GF-D8 (cell line): ENCODE measurements at regions not wholly inside any gene's neighbourhood (a gene's known extent, or its start where the extent isn't known, plus 50 kb on each side); places are given as distances from the start of the nearest gene placed in this dataset.
"Not testable (repeated sequence)": the region's sequence is repeated elsewhere in the genome, so short reads cannot be mapped to it uniquely, and the experiment has no call there.

Experiments used
- DNase-seq: peaks from one replicate; lab custom pipeline; 2025; lab: John Stamatoyannopoulos, UW

DNA sequence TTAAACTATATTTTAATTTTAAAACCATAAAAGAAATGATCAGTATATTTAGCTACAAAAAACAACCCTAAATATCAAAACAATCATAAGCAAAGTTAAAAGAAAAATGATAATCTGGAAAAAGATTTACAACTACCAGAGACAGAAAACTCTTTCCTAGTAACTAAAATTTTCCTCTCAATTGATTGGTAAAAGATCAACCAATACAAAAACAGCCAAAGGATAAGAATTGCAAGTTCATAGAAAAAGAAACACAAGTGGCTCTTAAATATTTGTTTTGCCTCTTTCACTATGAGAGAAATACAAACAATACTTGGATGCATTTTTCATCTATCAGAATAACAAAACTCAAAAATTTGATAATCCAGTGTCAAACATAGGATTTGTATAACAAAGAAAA is 101.8 kb upstream of the ZC3H15 start:
- DNase-seq, result no peak

DNA sequence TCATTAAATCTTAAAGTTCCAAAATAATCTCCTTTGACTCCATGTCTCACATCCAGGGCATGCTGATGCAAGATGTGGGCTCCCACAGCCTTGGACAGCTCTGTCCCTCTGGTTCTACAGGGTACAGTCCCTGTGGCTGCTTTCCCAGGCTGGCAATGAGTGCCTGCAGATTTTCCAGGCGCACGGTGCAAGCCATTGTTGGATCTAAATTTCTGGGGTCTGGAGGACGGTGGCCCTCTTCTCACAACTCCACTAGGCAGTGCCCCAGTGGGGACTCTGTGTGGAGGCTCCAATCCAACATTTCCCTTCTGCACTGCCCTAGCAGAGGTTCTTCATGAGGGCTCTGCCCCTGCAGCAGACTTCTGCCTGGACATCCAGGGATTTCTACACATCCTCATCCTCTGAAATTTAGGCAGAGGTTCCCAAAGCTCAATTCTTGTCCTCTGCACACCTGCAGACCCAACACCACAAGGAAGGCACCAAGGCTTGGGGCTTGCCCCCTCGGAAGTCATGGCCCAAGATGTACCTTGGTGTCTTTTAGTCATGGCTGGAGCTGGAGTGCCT is 100.3 kb upstream of the ZC3H15 start:
- not testable (repeated sequence) for DNase-seq

DNA sequence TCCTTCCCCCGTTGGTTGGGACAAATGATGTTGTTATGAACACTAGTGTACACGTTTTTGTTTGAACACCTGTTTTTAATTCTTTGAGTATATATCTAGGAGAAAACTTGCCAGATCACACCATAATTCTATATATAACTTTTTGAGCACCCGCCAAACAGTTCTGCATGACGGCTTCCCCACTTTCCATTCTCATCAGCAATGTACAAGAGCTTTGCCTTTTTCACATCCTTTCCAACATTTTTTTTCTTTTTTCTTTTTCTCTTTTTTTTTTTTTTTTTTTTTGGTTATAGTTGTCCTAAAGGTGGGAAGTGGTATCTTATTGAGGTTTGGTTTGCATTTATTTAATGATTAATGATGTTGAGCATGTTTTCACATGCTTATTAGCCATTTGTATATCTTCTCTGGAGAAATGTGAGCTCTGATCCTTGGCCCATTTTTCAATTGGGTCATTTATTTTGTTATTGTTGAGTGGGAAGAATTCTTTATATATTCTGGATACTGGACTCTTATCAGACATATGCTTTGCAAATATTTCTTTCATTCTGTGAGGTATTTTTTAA is 86.9 kb upstream of the ZC3H15 start:
- no peak for DNase-seq

DNA sequence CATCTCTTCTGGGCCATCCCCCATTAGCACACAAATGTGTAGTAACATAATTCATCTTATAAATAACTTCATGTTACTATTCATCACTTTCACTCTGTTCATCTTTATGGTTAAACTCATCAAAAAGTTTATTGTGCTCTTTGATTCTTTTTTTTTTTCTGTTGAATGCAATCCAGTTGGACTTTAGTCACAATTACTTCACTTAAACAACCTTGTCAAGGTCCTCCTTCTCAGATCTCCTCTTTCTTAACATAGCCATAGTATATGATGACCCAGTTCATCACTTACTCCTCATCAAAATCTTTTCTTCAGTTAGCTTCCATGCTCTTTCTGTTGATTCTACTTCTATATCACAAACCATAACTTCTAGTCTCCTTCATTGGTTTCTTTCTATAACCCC is 80.2 kb upstream of the ZC3H15 start:
- DNase-seq, result no peak

- DNase-seq, result no peak
Measured at GRCh38 chr2:186407611-186408010, 78.4 kb upstream of the ZC3H15 start.

GRCh38 chr2:186410802-186411201 is 75.3 kb upstream of the ZC3H15 start:
- DNase-seq, result no peak

GRCh38 chr2:186422226-186422625 is 63.8 kb upstream of the ZC3H15 start:
- no peak for DNase-seq

- DNase-seq, result no peak
Measured at GRCh38 chr2:186423481-186423880, 62.6 kb upstream of the ZC3H15 start.

DNA sequence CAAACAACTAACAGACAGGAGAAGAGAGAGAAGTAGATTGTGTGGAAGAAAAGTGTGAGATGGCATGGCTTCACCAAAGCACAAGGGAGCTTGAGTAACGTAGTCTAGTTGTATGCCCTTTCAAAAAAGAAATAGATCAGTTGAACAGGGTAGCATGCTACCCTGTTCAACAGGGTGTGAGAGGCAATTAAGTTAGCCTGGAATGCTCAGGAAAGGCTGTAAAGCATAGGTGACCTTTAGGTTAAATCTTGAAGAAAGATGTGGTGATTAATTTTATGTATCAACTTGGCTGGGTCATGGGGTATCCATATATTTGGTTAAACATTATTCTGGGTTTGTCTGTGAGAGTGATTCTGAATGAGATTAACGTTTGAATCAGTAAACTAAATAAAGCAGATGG is 61.8 kb upstream of the ZC3H15 start:
- DNase-seq, result no peak

DNA sequence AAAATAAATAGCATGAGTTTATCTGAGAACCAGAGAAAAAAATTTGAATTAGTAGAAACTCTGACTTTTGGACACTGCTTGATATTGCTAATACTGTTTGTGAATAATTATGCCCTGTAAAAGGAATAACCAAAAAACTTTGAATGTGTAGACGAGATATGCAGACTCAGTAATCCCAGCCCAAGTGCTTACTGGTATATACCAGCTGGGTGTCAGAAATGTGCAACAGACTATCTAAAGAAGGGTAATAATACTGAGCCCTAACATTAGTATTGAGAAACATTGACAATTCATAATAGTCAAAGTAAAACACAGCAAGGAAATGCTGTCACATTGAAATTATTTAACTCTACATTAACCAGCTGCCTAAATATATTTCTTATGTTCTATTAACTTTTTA is 60.5 kb upstream of the ZC3H15 start:
- DNase-seq, result no peak

DNA sequence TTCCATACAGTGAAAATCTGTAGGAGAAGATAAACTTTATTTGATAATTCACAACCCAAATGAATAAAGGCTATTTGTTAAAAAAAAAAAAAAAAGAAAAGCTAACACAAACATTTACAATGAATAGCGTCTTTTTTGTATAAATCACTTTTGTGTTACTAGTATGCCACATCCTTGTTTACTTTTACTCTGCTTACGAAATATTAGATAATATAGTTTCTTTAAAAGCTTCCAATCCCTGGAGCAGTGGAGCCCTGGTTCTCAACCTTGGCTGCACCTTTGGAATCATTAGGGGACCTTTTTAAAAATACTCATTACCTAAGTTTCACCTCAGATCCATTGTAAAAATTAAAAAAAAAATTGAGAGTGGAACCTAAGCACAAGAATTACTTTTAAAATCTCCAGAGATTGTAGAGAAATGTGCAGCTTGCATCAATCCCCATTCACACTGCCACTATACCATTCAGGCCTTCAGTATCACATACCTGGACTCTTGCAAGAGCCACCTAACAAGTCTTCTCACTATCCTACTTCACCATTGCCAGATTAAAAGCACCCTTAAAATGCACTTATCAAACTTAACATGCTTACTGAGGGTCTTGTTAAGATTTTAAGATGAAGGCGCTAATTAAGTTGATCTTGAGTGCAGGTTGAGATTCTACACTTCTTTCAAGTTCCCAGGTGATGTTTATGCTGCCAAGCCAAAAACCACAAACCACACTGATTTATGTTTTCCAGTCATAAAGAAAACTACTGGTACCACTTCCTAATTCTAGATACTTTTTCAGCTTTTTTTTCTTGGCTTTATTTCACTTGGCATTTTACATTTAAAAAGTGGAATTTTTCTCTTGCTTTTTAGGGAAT is 59.7 kb upstream of the ZC3H15 start:
- no peak for DNase-seq

GRCh38 chr2:186427017-186427350 is 59.1 kb upstream of the ZC3H15 start:
- not testable (repeated sequence) for DNase-seq

- DNase-seq, result no peak
Measured at GRCh38 chr2:186427970-186428369, 58.1 kb upstream of the ZC3H15 start.

- no peak for DNase-seq
Measured at GRCh38 chr2:186429104-186429503, 57.0 kb upstream of the ZC3H15 start.

DNA sequence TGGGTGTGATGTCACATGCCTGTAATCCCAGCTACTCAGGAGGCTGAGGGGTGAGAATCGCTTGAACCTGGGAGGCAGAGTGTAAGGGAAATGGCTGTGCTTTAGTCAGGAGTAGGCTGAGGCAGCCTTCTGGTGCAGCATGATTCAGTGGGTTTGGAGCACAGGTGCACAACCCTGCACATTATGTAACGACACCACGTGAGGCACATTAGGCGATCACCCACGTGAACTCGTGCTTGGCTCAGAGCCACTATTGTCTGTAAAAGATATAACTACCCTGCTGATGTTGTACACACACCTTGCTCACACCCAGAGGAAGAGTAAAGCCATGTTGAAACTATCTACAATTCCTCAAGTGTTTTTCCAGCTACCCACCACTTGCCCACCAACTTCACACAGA is 54.8 kb upstream of the ZC3H15 start:
- DNase-seq, result no peak

DNA sequence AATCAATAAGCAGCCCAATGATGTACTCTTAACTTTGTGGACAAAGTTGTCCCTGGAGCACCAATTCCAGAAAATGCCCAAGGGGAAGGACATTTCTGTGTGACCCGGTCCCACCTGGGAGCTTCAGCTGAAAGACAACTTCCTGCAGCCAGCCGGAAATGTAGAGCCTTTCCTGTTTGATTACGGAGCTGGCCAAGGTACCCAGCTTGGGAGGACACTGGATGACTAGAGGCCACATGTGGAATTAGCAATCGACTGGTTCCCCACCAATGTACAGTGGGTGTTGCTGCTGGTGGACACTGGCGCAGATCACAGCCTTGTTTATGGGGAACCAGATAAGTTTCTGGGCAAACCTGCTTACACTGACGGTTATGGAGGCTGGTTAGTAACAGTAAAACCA is 53.0 kb upstream of the ZC3H15 start:
- DNase-seq, result no peak

- DNase-seq, result no peak
Measured at GRCh38 chr2:186433777-186434432, 52.2 kb upstream of the ZC3H15 start.
